H1 (cell line): ENCODE measurements at regions not wholly inside any gene's neighbourhood (a gene's known extent, or its start where the extent isn't known, plus 50 kb on each side); places are given as distances from the start of the nearest gene placed in this dataset.

Experiments
- CEBPB ChIP-seq: IDR thresholded peaks from 2 replicates; pipeline ENCODE4 v1.6.1; 2012; ENCODE audit warnings: low read depth, low read length
- CHD7 ChIP-seq: fragments of 300-600 bp; sonication (generic); IDR thresholded peaks from 2 replicates; pipeline ENCODE4 v1.7.1; 2012; ENCODE audit warnings: low read length, moderate library complexity, mild to moderate bottlenecking, inconsistent platforms; ENCODE audit not compliant: insufficient replicate concordance
- FOSL1 ChIP-seq: IDR thresholded peaks from 2 replicates; pipeline ENCODE4 v1.6.1; 2011; ENCODE audit warnings: mild to moderate bottlenecking, low read depth, low read length, moderate library complexity; ENCODE audit not compliant: insufficient read depth
- RFX5 ChIP-seq: IDR thresholded peaks from 2 replicates; pipeline ENCODE4 v1.6.1; 2011; ENCODE audit warnings: low read depth, low read length, improper control_type of control experiment, borderline replicate concordance
- SP1 ChIP-seq: IDR thresholded peaks from 2 replicates; pipeline ENCODE4 v1.6.1; 2011; ENCODE audit warnings: low read depth, low read length
- TAF7 ChIP-seq: optimal IDR thresholded peaks from 2 replicates; pipeline ENCODE3; 2011; ENCODE audit warnings: low read depth, mild to moderate bottlenecking, inconsistent platforms, low read length, moderate library complexity, borderline replicate concordance

DNA sequence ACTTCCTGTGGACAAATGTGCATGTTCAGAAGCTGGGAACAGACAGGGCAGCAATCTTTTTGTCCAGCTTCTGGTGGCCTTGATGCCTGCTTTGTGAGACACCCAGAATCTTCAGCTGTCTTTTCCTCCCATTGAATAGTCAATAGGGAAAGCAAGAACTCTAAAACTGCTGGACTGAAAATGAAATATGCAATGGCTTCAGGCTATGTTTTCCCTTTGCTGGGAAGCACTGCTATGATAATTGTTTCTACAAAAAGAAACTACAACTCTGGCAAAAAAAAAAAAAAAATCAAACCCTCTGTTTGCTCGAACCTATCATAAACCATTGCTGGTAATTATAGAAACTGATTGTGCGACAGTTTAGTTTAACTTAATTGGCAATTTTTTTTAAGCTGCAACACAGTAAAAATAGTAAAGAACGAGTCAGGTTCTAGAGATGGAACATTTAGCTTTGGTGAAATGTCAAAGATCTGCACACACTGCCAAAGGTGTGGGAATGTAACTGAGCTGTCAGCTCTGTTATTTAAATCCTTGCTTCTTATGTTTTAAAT, 79.1 kb upstream of the NEUROD6 start (continued):
- TF ChIP-seq CHD7, result no peak
- no peak for TF ChIP-seq FOSL1
- TF ChIP-seq SP1, result no peak
- TF ChIP-seq TAF7, result no peak
- TF ChIP-seq CEBPB, result no peak
- no peak for TF ChIP-seq RFX5
